ENCODE measurements at regions not wholly inside any gene's neighbourhood (a gene's known extent, or its start where the extent isn't known, plus 50 kb on each side); places are given as distances from the start of the nearest gene placed in this dataset.
"Not testable (repeated sequence)": the region's sequence is repeated elsewhere in the genome, so short reads cannot be mapped to it uniquely, and the experiment has no call there.

DNA sequence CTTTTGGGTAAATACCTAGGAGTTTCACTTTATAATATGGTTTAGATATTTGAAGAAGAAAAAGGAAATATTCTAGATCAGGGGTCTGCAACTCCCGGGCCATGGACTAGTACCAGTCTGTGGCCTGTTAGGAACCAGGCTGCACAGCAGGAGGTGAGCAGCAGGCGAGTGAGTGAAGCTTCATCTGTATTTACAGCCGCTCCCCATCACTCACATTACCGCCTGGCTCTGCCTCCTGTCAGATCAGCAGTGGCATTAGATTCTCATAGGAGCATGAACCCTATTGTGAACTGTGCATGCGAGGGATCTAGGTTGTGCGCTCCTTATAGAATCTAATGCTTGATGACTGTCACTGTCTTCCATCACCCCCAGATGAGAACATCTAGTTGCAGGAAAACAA lies 231.1 kb downstream of the ICOS start:
- 94% methylated on average over 6 of the region's 6 CpGs for WGBS
- not testable (repeated sequence) for H3K79me1 ChIP-seq (replicated peaks; ENCODE audit: low read length, poor library complexity, severe bottlenecking); H2BK120ac ChIP-seq (ENCODE audit: low read depth, low read length); H3K9me3 ChIP-seq (ENCODE audit: control insufficient read depth, low read length); H2AFZ ChIP-seq (ENCODE audit: low read depth, low read length); DNase-seq; H4K91ac ChIP-seq (ENCODE audit: low read length); H3K27ac ChIP-seq (ENCODE audit: low read length, poor library complexity, severe bottlenecking); H3K14ac ChIP-seq (ENCODE audit: low read length in 2 of 2); H2BK5ac ChIP-seq (ENCODE audit: low read depth, low read length, poor library complexity, severe bottlenecking); H3K23ac ChIP-seq (ENCODE audit: low read length in 2 of 2); H2BK12ac ChIP-seq (ENCODE audit: low read length in 2 of 2); H3K9ac ChIP-seq (ENCODE audit: low read length); H3K18ac ChIP-seq (ENCODE audit: low read depth in 1 of 2, low read length in 2 of 2); H3K4me2 ChIP-seq (ENCODE audit: low read length, poor library complexity, severe bottlenecking); H3K4me1 ChIP-seq (ENCODE audit: control insufficient read depth, insufficient read depth, low read depth, low read length); H2AK5ac ChIP-seq (ENCODE audit: low read length, severe bottlenecking); H3K4ac ChIP-seq (ENCODE audit: low read depth in 1 of 2, low read length in 2 of 2); H3K4me3 ChIP-seq (ENCODE audit: insufficient read depth in 1 of 2, low read depth in 1 of 2, low read length in 2 of 2); H2BK15ac ChIP-seq (ENCODE audit: low read depth, poor library complexity, severe bottlenecking); H3K36me3 ChIP-seq (ENCODE audit: control insufficient read depth in 1 of 2, insufficient read depth in 2 of 2, low read depth in 1 of 2, low read length in 2 of 2); H4K8ac ChIP-seq (ENCODE audit: low read length)
- peaks cover 9 to 14% of the 10 kb centered on the region in 2 experiments for H3K27me3 ChIP-seq (ENCODE audit: control insufficient read depth in 1 of 2, insufficient read depth in 1 of 2, low read length in 2 of 2)

DNA sequence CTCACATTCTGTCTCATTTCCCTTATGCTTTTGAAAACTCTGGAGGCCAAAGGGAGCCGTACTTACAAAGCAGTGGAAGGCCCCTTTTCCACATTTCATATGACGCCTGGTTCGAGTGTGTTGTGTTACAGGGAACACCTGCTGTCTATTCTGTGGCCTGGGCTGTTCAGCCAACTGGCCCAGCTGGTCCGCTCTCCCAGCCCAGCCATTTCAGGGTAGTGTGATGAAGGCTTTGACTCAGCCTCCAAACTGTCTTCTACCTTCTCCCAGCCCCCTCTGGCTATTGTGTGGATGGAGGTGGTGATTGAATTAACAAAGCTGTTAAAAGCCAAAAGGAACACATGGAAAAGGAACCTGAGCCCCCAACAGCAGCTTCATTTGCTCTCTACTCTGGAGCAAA lies 233.8 kb downstream of the ICOS start:
- Histone ChIP-seq H2BK120ac (ENCODE audit: low read depth, low read length) (no peak overlapping the region), H2BK15ac (ENCODE audit: low read depth, poor library complexity, severe bottlenecking) (no peak overlapping the region), H3K18ac (ENCODE audit: low read depth in 1 of 2, low read length in 2 of 2) (no peak overlapping the region), H3K23ac (ENCODE audit: low read length in 2 of 2) (no peak overlapping the region), H4K91ac (ENCODE audit: low read length) (no peak overlapping the region), H3K4me3 (ENCODE audit: insufficient read depth in 1 of 2, low read depth in 1 of 2, low read length in 2 of 2) (no peak overlapping the region), H3K9me3 (ENCODE audit: control insufficient read depth, low read length) (no peaks in the 10 kb centered on the region), H2BK12ac (ENCODE audit: low read length in 2 of 2) (no peak overlapping the region), H3K27me3 (ENCODE audit: control insufficient read depth in 1 of 2, insufficient read depth in 1 of 2, low read length in 2 of 2) (peaks cover 12 to 19% of the 10 kb centered on the region in 2 experiments), H4K8ac (ENCODE audit: low read length) (no peak overlapping the region), H2BK5ac (ENCODE audit: low read depth, low read length, poor library complexity, severe bottlenecking) (no peak overlapping the region), H3K4me2 (ENCODE audit: low read length, poor library complexity, severe bottlenecking) (no peak overlapping the region), H3K14ac (ENCODE audit: low read length in 2 of 2) (no peak overlapping the region), H3K4me1 (ENCODE audit: control insufficient read depth, insufficient read depth, low read depth, low read length) (no peaks in the 10 kb centered on the region), H3K27ac (ENCODE audit: low read length, poor library complexity, severe bottlenecking) (no peak overlapping the region), H2AFZ (ENCODE audit: low read depth, low read length) (no peak overlapping the region), H3K4ac (ENCODE audit: low read depth in 1 of 2, low read length in 2 of 2) (no peak overlapping the region), H3K36me3 (ENCODE audit: control insufficient read depth in 1 of 2, insufficient read depth in 2 of 2, low read depth in 1 of 2, low read length in 2 of 2) (no peaks in the 10 kb centered on the region), H2AK5ac (ENCODE audit: low read length, severe bottlenecking) (no peak overlapping the region), H3K79me1 (replicated peaks; ENCODE audit: low read length, poor library complexity, severe bottlenecking) (no peaks in the 10 kb centered on the region), H3K9ac (ENCODE audit: low read length) (no peak overlapping the region)
- WGBS: 97% methylated on average over 4 of the region's 4 CpGs
- no peak for DNase-seq

DNA sequence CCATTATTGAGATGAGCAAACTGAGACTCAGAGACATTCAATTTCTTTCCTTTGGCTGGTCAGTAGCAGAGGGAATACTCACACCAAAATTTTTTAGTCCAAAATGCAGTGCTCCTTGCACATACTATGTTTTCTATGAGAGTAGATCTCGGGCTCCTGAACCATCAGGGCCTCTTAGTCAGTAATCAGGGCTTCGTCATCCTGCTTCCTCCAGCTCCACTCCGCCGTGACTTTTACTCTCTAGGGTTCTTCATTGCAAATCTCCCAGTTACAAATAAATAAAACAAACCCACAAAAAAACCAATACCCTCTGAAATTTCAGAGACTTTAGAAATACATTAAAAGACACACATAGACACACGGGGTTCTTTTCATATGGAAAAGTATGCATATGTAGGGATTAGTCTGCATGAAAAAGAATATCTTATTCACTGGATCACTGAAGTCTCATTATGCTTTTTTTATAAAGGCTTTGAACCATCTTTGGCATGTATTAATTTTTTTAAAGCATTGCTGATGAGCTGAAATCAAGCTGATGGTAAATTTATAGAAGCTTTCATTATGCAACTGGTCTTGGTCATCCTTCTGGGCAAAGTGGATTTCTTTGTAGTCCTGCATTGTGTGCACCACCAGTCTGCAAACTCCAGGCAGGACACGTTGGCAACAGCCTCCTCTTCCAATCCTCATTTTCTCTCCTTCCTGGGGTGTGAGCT lies 235.0 kb downstream of the ICOS start:
- Histone ChIP-seq H3K18ac (ENCODE audit: low read depth in 1 of 2, low read length in 2 of 2) (no peak overlapping the region), H4K91ac (ENCODE audit: low read length) (no peak overlapping the region), H2BK15ac (ENCODE audit: low read depth, poor library complexity, severe bottlenecking) (no peak overlapping the region), H3K23ac (ENCODE audit: low read length in 2 of 2) (no peak overlapping the region), H3K4me2 (ENCODE audit: low read length, poor library complexity, severe bottlenecking) (no peak overlapping the region), H3K27me3 (ENCODE audit: control insufficient read depth in 1 of 2, insufficient read depth in 1 of 2, low read length in 2 of 2) (peaks cover 12 to 19% of the 10 kb centered on the region in 2 experiments), H3K9ac (ENCODE audit: low read length) (no peak overlapping the region), H4K8ac (ENCODE audit: low read length) (no peak overlapping the region), H2BK120ac (ENCODE audit: low read depth, low read length) (no peak overlapping the region), H3K14ac (ENCODE audit: low read length in 2 of 2) (peak overlapping the region in 1 of 2 experiments; percentile 79), H3K9me3 (ENCODE audit: control insufficient read depth, low read length) (no peaks in the 10 kb centered on the region), H2BK5ac (ENCODE audit: low read depth, low read length, poor library complexity, severe bottlenecking) (no peak overlapping the region), H2AK5ac (ENCODE audit: low read length, severe bottlenecking) (no peak overlapping the region), H3K79me1 (replicated peaks; ENCODE audit: low read length, poor library complexity, severe bottlenecking) (no peaks in the 10 kb centered on the region), H3K4me3 (ENCODE audit: insufficient read depth in 1 of 2, low read depth in 1 of 2, low read length in 2 of 2) (no peak overlapping the region), H2AFZ (ENCODE audit: low read depth, low read length) (no peak overlapping the region), H3K27ac (ENCODE audit: low read length, poor library complexity, severe bottlenecking) (no peak overlapping the region), H2BK12ac (ENCODE audit: low read length in 2 of 2) (no peak overlapping the region), H3K36me3 (ENCODE audit: control insufficient read depth in 1 of 2, insufficient read depth in 2 of 2, low read depth in 1 of 2, low read length in 2 of 2) (no peaks in the 10 kb centered on the region), H3K4ac (ENCODE audit: low read depth in 1 of 2, low read length in 2 of 2) (no peak overlapping the region), H3K4me1 (ENCODE audit: control insufficient read depth, insufficient read depth, low read depth, low read length) (no peaks in the 10 kb centered on the region)
- WGBS: 66% methylated on average over 5 of the region's 6 CpGs
- DNase-seq: no peak

DNA sequence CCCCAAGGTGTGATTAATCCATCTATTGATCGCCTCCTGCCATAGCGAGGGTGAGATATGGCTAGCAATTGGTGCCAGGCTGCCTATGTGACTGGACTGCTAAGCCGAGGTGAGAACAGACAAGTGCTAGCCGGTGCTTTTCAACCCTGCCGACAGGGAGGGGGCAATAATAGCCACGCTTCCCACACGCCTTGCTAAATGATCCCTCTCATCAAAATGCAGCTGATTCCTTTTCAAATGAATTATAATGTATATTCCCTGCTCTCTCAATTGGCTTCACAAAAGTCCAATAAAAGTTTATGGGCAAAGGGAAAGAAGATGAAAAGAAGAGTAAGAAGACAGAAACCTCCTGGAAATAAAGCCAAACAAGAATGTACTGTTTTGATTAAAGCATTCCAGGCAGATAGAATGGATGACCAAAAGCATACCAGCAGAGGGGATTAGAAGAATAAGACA lies 235.6 kb downstream of the ICOS start:
- Histone ChIP-seq H3K9me3 (ENCODE audit: control insufficient read depth, low read length) (no peaks in the 10 kb centered on the region), H3K23ac (ENCODE audit: low read length in 2 of 2) (no peak overlapping the region), H2AK5ac (ENCODE audit: low read length, severe bottlenecking) (no peak overlapping the region), H3K4ac (ENCODE audit: low read depth in 1 of 2, low read length in 2 of 2) (no peak overlapping the region), H4K8ac (ENCODE audit: low read length) (peak overlapping the region; percentile 37), H3K4me1 (ENCODE audit: control insufficient read depth, insufficient read depth, low read depth, low read length) (no peaks in the 10 kb centered on the region), H3K9ac (ENCODE audit: low read length) (no peak overlapping the region), H2AFZ (ENCODE audit: low read depth, low read length) (no peak overlapping the region), H2BK15ac (ENCODE audit: low read depth, poor library complexity, severe bottlenecking) (no peak overlapping the region), H3K79me1 (replicated peaks; ENCODE audit: low read length, poor library complexity, severe bottlenecking) (no peaks in the 10 kb centered on the region), H2BK12ac (ENCODE audit: low read length in 2 of 2) (no peak overlapping the region), H3K4me3 (ENCODE audit: insufficient read depth in 1 of 2, low read depth in 1 of 2, low read length in 2 of 2) (no peak overlapping the region), H3K14ac (ENCODE audit: low read length in 2 of 2) (peak overlapping the region in 1 of 2 experiments; percentile 79), H3K36me3 (ENCODE audit: control insufficient read depth in 1 of 2, insufficient read depth in 2 of 2, low read depth in 1 of 2, low read length in 2 of 2) (no peaks in the 10 kb centered on the region), H2BK5ac (ENCODE audit: low read depth, low read length, poor library complexity, severe bottlenecking) (no peak overlapping the region), H3K4me2 (ENCODE audit: low read length, poor library complexity, severe bottlenecking) (no peak overlapping the region), H4K91ac (ENCODE audit: low read length) (no peak overlapping the region), H3K27ac (ENCODE audit: low read length, poor library complexity, severe bottlenecking) (no peak overlapping the region), H3K27me3 (ENCODE audit: control insufficient read depth in 1 of 2, insufficient read depth in 1 of 2, low read length in 2 of 2) (peaks cover 12 to 19% of the 10 kb centered on the region in 2 experiments), H3K18ac (ENCODE audit: low read depth in 1 of 2, low read length in 2 of 2) (no peak overlapping the region), H2BK120ac (ENCODE audit: low read depth, low read length) (no peak overlapping the region)
- DNase-seq: no peak
- 78% methylated on average over 7 of the region's 7 CpGs for WGBS

Data from mesenchymal stem cell (in vitro differentiated cells and primary cell).